NCI-H345 (cell line): ENCODE measurements at regions not wholly inside any gene's neighbourhood (a gene's known extent, or its start where the extent isn't known, plus 50 kb on each side); places are given as distances from the start of the nearest gene placed in this dataset.

Experiments
- DNase-seq: peaks from one replicate; lab custom pipeline; 2025; lab: John Stamatoyannopoulos, UW

DNA sequence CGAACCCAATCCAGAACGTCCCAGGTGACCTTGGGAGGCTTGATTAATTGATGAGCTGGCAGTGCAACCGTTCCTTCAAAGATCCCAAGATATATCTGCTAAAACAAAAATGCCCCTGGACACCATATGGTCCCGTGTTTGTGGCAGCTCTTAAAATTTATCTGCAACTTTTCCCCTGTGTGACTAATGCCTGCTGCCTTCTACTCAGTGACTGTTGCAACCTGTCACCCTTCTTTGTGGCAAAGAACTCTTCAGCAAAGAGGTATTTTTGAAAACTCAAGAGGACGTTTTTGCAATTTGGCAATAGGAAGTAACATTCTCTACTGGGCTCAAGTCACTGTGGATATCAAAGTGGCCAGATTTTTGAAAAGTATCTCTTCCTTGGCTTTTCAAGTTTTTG, 75.8 kb upstream of the SOD3 start:
- DNase-seq = no peak

DNA sequence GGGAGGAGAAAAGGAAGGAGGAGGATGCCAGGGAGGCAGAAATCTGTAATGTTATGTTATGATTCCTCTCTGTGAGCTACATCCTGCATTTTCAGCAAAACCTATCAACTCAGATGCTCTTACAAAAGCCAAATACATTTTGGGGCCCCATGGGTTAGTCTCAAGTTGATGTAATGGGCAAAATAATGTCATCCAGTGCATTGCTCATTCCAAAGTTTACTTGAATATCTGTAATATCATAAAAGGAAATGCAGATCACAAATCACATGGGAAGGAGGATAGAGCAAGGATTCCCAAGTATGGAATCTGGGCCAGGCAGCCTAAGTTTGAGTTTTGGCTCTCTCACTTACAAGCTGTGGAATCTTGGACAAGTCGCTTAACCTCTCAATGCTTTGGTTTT, 74.9 kb upstream of the SOD3 start:
- no peak for DNase-seq

DNA sequence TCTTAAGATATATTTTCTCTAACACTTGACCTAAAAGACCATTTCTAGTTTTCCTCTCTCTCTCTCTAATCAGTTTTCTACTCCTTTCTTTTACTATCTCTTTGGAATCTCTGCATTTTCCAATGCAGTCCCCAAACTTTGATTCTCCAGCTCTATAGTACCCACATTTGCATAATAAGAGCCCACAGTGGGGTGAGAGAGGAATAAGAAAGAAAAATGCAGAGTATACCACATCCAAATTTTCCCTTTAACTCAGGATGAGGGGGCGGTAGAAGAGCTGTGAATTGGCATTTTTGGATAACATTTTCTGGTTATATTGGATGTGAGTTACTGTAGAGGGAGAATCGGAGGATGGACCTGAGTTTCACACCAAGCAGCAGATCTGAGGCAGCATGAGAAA, 74.4 kb upstream of the SOD3 start:
- no peak for DNase-seq

DNA sequence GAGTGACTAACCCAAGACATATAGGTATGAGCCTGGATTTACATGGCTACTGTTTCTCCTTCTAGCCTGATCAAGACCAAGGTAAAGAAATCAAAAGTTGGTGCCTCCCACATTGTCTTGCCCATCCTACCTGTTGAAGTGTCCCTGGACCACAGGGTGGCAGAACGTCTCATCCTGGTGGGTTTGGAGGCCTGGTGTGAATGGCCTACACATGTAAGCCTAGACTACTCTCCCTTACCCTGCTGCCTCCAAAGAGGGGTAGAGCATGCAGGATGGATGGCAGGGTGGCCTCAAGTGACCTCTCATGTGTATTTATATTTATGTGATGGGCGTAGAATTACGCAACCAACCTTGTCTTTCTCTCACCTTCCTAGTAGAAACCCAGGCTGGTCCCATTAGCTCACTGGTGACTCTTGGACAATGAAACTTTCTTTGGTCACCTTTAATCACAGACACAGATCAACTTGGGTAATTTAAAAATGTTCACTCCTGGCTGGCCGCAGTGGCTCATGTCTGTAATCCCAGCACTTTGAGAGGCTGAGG, 73.3 kb upstream of the SOD3 start:
- no peak for DNase-seq

DNA sequence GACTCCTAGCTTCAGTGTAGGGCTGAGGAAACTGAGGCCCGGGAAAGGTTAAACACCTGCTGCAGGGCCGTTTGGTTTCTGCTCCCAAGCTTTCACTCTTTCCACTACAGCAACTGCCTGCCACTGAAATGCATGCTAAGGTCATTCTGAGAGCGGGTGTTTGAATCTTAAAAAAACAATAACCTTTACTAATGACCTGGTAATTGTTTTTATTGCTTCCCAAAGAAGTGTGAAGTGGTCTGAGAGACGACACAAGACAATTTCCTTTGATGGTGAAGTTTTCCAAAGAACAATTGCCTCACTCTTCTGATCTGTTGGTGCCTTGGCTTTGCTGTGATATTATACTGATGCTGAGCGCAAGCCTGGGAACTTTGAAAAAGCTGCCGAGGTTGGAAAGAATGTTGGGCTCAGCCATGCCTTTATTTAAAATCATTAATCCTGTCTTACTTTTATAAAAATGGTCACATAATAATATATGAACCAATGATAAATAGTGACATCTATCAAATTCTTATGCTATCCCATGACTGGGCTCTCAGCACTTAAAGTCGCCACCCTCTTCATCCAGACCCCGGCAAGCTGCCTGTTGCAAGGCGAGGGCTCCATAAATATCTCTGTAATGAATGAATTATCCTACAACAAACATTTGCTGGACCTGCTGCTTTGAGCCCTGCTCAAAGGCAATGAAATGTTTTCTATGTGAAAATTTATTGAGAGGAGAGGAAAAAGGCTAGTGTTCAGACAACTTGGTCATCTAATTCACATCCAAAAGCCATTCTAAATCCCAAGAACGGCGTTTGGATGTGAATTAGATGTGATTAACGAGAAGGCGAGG, 67.8 kb upstream of the SOD3 start:
- no peak for DNase-seq

DNA sequence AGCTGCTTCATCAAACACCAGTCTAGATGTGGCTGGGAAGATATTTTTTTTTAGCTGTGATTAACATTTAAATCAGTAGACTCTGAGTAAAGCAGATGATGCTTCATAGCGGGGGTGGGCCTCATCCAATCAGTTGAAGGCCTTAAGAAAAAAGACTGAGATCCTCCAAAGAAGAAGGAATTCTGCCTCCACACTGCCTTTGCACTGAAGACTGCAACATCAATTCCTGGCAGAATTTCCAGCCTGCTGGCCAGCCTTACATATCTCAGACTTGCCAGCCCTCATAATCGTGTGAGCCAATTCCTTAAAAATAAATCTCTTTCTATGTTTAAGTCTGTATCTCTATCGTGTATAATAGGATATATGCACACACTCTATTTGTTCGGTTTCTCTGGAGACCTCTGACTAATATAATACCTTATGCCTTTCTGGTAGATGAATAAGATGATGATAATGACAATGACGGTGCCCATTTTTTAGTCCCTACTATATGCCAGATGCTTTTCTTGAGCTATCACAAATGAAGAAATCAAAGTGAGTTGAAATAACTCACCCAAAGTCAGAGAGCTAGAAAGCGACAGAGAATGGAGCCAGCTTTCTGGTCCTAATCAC, 66.1 kb upstream of the SOD3 start:
- DNase-seq = no peak

DNA sequence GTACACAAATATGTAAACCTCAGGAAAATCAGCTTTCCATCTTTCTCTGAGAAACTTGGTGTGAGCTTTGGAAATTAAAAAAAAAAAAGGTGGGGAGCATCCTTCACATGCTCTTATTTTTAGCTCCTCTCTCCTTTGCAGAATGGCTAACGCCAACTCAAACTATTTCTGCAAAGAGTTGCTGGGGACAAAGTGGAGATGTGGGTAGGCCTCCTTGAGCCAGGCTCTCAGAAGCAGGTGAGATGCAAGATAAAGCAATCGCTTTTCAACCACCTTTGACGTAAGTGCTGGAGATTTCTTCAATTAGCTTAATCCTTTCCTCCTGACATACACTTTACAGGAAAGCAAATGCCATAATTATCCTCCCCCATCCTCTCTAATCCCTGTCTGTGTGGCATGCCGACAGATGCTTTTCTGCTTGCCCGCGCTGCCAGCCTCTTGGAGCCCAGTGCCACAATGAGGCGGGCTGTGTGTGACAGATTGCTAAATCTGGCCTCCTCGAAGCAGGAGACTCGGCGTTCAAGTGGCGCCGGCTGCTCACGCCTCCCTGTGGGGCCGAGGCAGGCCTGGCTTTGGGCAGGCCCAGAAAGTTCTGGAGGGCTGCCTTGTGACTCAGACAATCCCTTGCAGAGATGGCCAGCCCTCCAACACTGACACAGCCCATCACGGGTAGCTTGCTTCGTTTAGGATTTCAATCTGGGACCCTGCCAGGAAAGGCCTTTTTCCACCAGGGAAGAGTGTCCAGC, 64.9 kb upstream of the SOD3 start:
- DNase-seq = no peak

DNA sequence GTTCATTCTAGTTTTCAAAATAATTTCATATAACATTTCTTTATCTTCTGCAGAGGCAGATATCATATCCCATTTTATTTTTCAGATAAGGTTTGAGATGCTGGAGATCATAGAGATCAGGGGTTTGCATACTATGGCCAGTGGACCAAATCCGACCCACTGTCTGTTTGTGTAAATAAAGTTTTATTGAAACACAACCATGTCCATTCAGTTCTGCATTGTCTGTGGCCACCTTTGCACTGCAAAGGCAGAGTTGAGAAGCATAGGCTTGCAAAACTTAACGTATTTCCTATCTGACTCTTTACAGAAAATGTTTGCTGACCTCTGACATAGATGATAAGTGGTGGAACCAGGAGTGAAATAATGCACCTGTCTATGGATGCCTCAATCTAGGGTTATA, 63.9 kb upstream of the SOD3 start:
- DNase-seq = no peak

DNA sequence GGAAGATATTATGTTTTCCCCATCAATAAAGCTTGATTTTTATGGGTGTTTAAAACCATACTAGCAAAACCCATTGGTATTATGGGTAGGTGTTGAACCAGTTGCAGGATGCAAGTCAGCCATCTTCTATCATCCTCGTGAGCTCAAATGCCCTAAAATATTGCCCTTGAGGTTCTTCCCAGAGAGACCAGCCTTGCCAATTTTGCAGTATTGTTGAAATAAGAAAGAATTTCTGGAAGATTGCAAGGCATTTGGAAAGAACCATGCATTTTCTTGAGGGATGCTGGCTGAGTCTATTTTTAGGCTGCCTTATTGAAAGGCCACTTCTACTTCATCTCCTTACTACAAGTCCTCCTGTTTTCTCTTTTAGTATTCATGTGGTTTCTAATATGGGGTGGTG, 60.9 kb upstream of the SOD3 start:
- no peak for DNase-seq

DNA sequence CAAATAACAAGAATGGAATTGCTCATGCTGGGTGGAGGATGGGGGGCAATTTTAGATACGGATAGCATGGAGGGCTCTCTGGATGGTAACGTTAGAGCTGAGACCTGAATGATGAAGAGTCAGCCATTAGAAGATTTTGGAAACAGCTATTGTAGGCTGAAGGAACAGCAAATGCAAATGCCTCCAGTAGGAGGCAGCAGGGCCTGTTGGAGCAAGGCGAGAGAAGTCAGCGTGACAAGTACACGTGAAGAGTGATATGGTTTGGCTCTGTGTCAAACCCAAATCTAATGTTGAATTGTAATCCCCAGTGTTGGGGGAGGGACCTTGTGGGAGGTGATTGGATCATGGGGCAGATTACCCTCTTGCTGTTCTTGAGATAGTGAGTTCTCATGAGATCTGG, 59.3 kb upstream of the SOD3 start:
- DNase-seq = no peak

DNA sequence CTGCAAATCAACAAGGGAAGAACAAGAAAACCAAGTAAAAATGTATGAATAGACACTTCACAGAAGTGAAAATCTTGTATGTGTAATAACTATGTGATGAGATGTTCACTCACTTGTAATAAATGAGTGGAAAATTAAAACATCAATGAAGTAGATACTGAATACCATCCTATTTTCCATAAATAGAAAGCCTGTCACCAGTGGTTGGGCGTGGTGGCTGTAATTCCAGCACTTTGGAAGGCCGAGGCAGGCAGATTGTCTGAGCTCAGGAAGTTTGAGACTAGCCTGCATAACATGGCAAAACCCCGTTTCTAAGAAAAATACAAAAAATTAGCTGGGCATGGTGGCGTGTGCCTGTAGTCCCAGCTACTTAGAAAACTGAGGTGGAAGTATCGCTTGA, 53.5 kb upstream of the SOD3 start:
- no peak for DNase-seq

DNA sequence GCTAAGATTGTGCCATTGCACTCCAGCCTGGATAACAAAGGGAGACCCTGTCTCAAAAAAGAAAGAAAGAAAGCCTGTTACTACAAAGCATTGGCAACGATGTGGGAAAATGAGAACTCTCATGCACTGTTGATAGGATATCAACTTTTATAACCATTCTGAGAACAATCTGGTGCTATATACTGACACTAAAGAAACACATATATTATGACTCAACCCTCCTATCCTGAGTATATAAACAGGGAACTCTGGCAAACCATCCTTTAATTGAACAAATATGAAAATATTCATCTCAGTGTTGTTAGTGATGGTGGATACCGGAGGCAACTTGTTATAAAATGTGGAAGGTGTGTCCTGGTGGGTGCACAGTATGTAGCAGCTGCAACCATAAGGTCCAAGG, 53.0 kb upstream of the SOD3 start:
- DNase-seq = no peak

DNA sequence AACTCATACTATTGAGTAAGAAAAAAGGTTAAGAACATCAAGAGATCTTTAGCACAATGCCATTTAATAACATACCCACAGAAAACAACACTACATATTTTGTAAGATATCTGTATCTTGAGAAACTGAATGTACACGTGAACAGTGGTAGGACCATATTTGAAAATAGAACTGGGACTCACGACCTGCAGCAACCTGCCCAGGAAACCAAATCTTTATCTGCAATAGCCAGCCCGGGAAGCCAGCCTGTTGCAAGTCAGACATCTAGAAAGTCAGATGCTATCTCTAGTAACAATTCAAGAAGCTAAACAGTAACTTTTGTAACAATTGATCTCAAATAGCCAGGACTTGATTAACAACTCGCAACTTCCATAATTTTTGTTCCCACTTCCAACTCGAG, 52.6 kb upstream of the SOD3 start:
- no peak for DNase-seq

DNA sequence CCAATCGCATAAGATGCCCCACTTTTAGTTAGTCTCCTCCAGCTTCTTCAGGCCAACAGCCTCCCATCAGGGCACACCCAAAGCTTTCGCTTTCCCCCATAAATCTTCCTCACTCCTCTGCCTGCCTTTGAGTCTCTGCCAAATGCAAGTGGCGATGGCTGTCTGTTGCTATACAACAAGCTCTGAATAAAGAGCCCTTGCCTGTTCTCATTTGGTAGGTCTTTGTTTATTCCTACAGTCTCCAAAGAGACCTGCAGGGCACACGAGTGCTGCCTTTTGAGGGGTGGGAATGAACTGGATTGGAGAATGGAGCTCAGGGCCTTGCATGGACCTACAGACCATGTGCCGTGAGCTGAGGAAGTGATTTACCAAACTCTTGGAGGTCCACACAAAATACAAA, 52.2 kb upstream of the SOD3 start:
- peak; percentile 10 for DNase-seq

DNA sequence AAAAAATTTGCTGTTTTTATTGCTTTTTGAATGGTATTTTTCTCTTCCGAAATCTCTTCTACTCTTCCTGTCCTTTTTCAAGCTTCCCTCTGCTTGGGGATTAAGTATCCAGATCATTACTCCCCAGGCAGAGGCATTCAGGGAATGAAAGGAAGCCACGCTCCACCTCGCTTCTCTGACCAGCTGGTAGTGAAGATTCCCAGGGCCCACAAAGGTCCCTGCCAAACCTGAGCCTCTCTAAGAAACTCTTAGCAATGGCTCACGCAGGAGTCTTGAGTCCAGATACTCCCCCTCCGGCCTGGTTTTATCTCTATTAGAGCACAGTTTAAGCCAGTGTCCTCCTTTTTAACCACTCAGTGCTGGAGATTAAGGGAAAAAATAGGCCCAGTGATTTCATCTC, 51.4 kb upstream of the SOD3 start:
- no peak for DNase-seq

DNA sequence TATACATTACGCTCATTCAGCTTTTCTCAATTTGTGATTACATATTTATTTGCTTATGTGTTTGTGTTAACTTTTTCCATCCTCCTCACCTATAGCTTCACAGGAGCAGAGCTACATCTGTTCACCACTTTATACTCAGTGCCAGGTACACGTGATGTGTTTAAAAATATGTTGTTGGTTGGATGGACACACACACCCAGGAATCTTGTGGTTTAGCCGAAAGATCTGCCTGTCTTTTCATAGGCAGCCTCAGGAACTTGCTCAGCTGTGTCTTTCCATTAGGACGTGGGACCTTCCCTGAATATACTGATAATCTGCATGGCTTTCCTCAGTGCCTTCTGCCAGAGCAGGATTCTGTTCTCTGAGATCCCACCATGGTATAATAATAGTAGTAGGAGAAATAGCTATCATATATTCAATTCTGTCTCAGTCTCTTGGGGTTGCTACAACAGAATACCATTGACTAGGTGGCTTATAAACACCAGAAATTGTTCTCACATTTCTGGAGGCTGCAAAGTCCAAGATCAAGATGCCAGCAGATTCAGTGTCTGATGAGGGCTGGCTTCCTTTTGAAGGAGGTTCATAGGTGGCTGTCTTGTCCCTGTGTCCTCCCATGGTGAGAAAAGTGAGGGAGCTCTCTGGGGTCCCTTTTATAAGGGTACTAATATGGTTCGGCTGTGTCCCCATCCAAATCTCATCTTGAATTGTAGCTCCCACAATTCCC, 50.0 kb upstream of the SOD3 start:
- DNase-seq = no peak
